ENCODE measurements at regions not wholly inside any gene's neighbourhood (a gene's known extent, or its start where the extent isn't known, plus 50 kb on each side); places are given as distances from the start of the nearest gene placed in this dataset.

DNA sequence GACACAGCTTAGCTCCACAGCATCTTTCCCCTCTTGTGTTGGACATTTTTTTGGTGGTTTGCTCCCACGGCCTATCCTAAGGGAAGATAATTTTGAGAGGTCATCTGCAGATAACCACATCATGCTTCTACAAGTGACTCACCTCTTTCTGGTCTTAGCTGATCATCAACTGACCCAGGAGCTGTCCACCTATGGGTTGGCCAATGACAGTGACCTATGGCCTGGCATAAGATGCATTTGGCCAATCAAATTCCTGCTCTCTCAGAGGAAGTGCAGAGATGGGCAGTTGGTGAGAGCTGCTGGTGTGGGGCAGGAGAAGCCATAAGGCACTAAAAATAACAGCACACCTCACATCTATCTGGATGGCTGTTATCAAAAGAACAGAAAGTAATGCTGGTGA lies 100.0 kb upstream of the CLDN14 start:
- TF ChIP-seq CTCF (IDR thresholded peaks at IDR 0.05): no peak
- TF ChIP-seq POLR2A (IDR thresholded peaks at IDR 0.05): no peak

All from body of pancreas (tissue), 4 donors.